Pancreas (tissue), 10 donors: ENCODE measurements at regions not wholly inside any gene's neighbourhood (a gene's known extent, or its start where the extent isn't known, plus 50 kb on each side); places are given as distances from the start of the nearest gene placed in this dataset.

Source experiments
- ATAC-seq, 4 donors: fragments of 200-7000 bp; cut with Tn5 transposase; one replicate each; pipeline versions ENCODE4 v1.8.0 to v1.9.1; 2020; ENCODE audit warnings: mild to moderate bottlenecking in 4 of 4, moderate library complexity in 4 of 4
- DNase-seq, 6 donors: peaks; one replicate each; pipeline ENCODE4 v3.0.0-alpha.2; 2020
- FAIRE-seq: peaks from 2 replicates; lab custom pipeline; 2012; peaks lifted over from hg19 to GRCh38; lab: Jason Lieb, UNC
- H3K27ac ChIP-seq, 4 donors: fragments of 200-600 bp; sonication (generic); 1 replicate in 3 of 4; 2 replicates in 1 of 4; pipeline versions ENCODE4 v1.5.0 to v1.8.0; 2020
- H3K27me3 ChIP-seq, 4 donors: fragments of 200-600 bp; one replicate each; pipeline ENCODE4 v1.8.0; 2021
- H3K36me3 ChIP-seq, 3 donors: fragments of 200-600 bp; sonication (generic) in 1 of 3; one replicate each; pipeline versions ENCODE4 v1.5.0 to v1.8.0; 2020 to 2021
- H3K4me1 ChIP-seq, 3 donors: fragments of 200-600 bp; one replicate each; pipeline ENCODE4 v1.8.0; 2021
- H3K4me3 ChIP-seq, 4 donors: fragments of 200-600 bp; sonication (generic) in 2 of 4; one replicate each; pipeline versions ENCODE4 v1.5.0 to v1.8.0; 2020 to 2021
- H3K9me3 ChIP-seq, 4 donors: fragments of 200-600 bp; one replicate each; pipeline ENCODE4 v1.8.0; 2021
- WGBS, 2 donors: extraction: QIAGEN DNeasy Blood & Tissue Kit; methylation state at CpG; one replicate each; pipeline ENCODE4 v1.1.7; 2013; 5-methylcytosine and 5-hydroxymethylcytosine counted together
- intact Hi-C, 3 donors: fragments of 100-400 bp; cut with DNase I; formaldehyde crosslinking; loops; one replicate each; pipeline versions ENCODE4 v1.11.1 to v1.14.2; 2022
- TF ChIP-seq, protein P1 (sequence below), 4 donors: fragments of 200-600 bp; sonication (generic) in 3 of 4; IDR thresholded peaks; one replicate each; pipeline versions ENCODE4 v1.5.0 to v1.8.0; 2021; ENCODE audit warnings: antibody characterized with exemption in 4 of 4
- donor health status: healthy with polysubstance abuse.
- donor health status: DM: no; HTN: no; CAD: no; lungs with moderate emphysema.
- donor health status: DM: no; HTN: no; CAD: no.
- donor health status: control.
- donor health status: control.
- donor health status: Bipolar disorder and iron deficiency.
- donor health status: DM: yes; HTN: yes; CAD: no.
- donor health status: DM: no; HTN: no; CAD: no.
- donor health status: DM: no; HTN: no; CAD: no.
- donor health status: DM: yes; HTN: yes; CAD: no.

DNA sequence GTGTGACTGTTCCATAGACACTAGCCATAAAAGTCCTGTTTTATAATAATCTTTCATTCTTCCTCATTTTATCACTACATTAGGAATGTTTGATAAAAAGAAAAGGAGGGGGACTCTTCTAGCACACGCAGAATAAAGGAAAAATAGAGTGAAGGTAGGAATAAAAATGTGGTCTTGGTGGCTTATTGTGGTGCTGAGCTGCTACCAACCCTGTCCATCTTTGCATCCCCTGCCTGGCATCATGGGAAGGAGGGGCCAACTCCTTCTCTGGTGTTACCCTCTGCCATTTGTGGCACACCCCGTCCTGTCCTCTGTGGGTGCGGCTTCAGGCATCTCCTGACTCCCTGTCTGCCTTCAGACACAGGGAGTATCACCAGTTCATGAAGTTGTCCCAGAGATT lies 104.9 kb upstream of the ZNF536 start:
- TF ChIP-seq, protein P1, sequence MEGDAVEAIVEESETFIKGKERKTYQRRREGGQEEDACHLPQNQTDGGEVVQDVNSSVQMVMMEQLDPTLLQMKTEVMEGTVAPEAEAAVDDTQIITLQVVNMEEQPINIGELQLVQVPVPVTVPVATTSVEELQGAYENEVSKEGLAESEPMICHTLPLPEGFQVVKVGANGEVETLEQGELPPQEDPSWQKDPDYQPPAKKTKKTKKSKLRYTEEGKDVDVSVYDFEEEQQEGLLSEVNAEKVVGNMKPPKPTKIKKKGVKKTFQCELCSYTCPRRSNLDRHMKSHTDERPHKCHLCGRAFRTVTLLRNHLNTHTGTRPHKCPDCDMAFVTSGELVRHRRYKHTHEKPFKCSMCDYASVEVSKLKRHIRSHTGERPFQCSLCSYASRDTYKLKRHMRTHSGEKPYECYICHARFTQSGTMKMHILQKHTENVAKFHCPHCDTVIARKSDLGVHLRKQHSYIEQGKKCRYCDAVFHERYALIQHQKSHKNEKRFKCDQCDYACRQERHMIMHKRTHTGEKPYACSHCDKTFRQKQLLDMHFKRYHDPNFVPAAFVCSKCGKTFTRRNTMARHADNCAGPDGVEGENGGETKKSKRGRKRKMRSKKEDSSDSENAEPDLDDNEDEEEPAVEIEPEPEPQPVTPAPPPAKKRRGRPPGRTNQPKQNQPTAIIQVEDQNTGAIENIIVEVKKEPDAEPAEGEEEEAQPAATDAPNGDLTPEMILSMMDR (IDR thresholded peaks at IDR 0.05), result no peak
- 48 to 58% methylated on average over 3 of the region's 3 CpGs for WGBS, 2 donors
- DNase-seq, result no peak
- Histone ChIP-seq H3K36me3 (no peaks in the 10 kb centered on the region), H3K4me3 (no peak overlapping the region), H3K9me3 (no peaks in the 10 kb centered on the region), H3K27me3 (peaks cover 0 to 12% (median 6%) of the 10 kb centered on the region in 4 donors), H3K27ac (no peak overlapping the region), H3K4me1 (no peaks in the 10 kb centered on the region)
- no peak for FAIRE-seq
- intact Hi-C loops, result no loop called here
- no peak for ATAC-seq

DNA sequence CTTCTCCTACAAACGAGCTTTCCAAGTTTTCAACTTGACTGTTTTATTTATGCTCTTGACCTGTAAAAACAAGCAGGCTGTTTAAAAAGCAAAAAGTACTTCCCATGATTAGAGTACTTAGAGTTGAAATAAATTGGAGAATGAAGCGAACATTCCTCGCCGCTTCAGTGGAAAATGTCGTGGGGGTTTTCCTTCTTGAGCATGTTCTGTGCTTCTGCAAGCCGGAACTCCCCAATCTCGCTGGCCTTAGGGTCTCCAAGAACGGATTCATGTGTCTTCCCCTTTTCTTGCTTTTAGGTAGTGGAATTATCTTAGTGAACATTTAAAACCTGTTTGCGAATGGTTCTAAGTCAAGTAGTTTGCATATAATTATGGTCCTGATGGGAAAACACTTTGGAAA lies 103.6 kb upstream of the ZNF536 start:
- TF ChIP-seq, protein P1 (IDR thresholded peaks at IDR 0.05), result no peak

DNA sequence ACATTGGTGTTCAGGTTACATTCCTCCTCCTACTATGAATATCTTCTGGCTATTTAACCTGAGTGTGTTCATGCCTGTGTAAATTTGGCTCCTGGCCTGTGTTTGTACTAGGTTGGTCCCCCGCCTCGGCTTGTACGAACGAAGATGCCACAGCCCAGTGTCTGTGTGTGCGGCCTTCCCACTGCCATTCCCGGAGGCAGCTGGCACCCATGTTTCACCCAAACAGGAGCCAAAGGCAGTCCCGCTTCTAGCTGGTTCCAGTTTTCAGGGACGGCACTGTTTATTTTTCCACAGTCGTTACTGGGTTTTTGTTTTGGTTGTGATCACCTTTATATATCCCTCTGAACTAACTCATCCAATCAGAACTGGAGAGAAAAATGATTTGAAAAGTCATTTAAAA lies 102.5 kb upstream of the ZNF536 start:
- TF ChIP-seq, protein P1 (IDR thresholded peaks at IDR 0.05), result no peak
- intact Hi-C loops, result loop anchor here in 1 of 3 donors (10.0 kb wide), 1 partner anchor 105 kb away; no protein-coding TSS in a partner anchor
- FAIRE-seq, result no peak
- H3K27me3 ChIP-seq, result peaks cover 0 to 19% (median 7%) of the 10 kb centered on the region in 4 donors
- no peak overlapping the region for H3K27ac ChIP-seq
- WGBS, 2 donors, result 56 to 73% methylated on average over 9 of the region's 9 CpGs
- H3K4me1 ChIP-seq, result no peaks in the 10 kb centered on the region
- DNase-seq, result no peak
- H3K36me3 ChIP-seq, result no peaks in the 10 kb centered on the region
- H3K4me3 ChIP-seq, result no peak overlapping the region
- H3K9me3 ChIP-seq, result no peaks in the 10 kb centered on the region
- ATAC-seq, result no peak

More for the DNA sequence above, 103.6 kb upstream of the ZNF536 start:
- intact Hi-C loops, result no loop called here
- Histone ChIP-seq H3K4me1 (no peaks in the 10 kb centered on the region), H3K27ac (no peak overlapping the region), H3K36me3 (no peaks in the 10 kb centered on the region), H3K27me3 (peaks cover 0 to 18% (median 7%) of the 10 kb centered on the region in 4 donors), H3K4me3 (no peak overlapping the region), H3K9me3 (no peaks in the 10 kb centered on the region)
- ATAC-seq (no peak), DNase-seq (no peak), FAIRE-seq (no peak)
- 64 to 67% methylated on average over 9 of the region's 9 CpGs for WGBS, 2 donors

DNA sequence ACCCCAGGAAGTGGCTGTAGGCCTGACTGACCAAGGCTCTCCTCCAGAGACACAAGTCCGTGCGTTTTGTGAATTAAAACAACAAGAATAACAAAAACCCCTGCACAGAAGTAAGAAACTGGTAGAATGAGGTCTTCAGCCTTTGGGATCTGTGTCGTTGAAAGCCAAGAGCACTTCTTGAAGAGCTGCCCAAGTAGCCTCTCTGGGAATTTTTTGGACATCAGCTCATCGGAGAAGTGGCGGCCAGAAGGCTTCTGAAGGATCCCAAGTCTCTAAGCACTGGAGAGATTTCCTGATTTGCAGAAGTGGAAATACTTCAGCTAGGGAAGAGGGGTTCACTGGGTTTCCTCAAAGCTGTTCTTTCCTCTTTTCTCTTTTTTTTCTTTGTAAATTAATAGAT lies 100.4 kb upstream of the ZNF536 start:
- TF ChIP-seq, protein P1 (IDR thresholded peaks at IDR 0.05), result no peak
- Histone ChIP-seq H3K27me3 (peaks cover 0 to 9% (median 6%) of the 10 kb centered on the region in 4 donors), H3K4me3 (no peak overlapping the region), H3K36me3 (no peaks in the 10 kb centered on the region), H3K27ac (no peak overlapping the region), H3K9me3 (no peaks in the 10 kb centered on the region), H3K4me1 (no peaks in the 10 kb centered on the region)
- intact Hi-C loops, result loop anchor here in 1 of 3 donors (10.0 kb wide), 1 partner anchor 107 kb away; no protein-coding TSS in a partner anchor
- no peak for ATAC-seq
- WGBS, 2 donors, result 66 to 77% methylated on average over 5 of the region's 5 CpGs
- no peak for DNase-seq
- FAIRE-seq, result no peak

DNA sequence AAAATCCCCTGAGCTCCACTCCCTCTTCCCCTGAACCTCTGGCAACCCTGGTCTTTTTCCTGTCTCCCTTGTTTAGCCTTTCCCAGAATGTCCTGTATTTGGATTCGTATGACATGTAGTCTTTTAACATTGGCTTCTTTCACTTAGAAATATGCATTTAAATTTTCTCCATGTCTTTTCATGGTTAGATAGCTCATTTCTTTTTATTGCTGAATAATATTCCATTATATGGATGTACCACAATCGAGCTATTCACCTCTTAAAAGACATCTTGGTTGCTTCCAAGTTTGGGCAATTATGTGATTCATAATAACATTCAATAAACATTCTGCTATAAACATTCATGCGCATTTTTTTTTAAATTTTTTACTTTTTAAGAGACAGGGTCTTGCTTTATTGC lies 99.6 kb upstream of the ZNF536 start:
- H3K27me3 ChIP-seq, result peaks cover 0 to 9% (median 2%) of the 10 kb centered on the region in 4 donors
- intact Hi-C loops, result loop anchor here in 1 of 3 donors (10.0 kb wide), 1 partner anchor 108 kb away; no protein-coding TSS in a partner anchor
- H3K4me1 ChIP-seq, result no peaks in the 10 kb centered on the region
- DNase-seq, result no peak
- H3K27ac ChIP-seq, result no peak overlapping the region
- no peak for ATAC-seq
- H3K36me3 ChIP-seq, result no peaks in the 10 kb centered on the region
- H3K9me3 ChIP-seq, result no peaks in the 10 kb centered on the region
- no peak overlapping the region for H3K4me3 ChIP-seq
- TF ChIP-seq, protein P1 (IDR thresholded peaks at IDR 0.05), result no peak
- no peak for FAIRE-seq
- WGBS, 2 donors, result 56 to 73% methylated on average over 3 of the region's 3 CpGs
